NCI-H1436 (cell line): ENCODE measurements at regions not wholly inside any gene's neighbourhood (a gene's known extent, or its start where the extent isn't known, plus 50 kb on each side); places are given as distances from the start of the nearest gene placed in this dataset.

Source experiments
- DNase-seq: peaks from one replicate; lab custom pipeline; 2025; lab: John Stamatoyannopoulos, UW

GRCh38 chr1:30819244-30819571 is 61.6 kb upstream of the LAPTM5 start:
- DNase-seq, result no peak

- no peak for DNase-seq
These were observed 61.1 kb upstream of the LAPTM5 start for GRCh38 chr1:30818568-30819243.

- DNase-seq, result no peak
These were observed 60.0 kb upstream of the LAPTM5 start for GRCh38 chr1:30817548-30817947.

- DNase-seq, result no peak
These were observed 59.5 kb upstream of the LAPTM5 start for GRCh38 chr1:30817077-30817438.

GRCh38 chr1:30816211-30817076 is 58.9 kb upstream of the LAPTM5 start:
- no peak for DNase-seq

- DNase-seq, result no peak
These were observed 58.0 kb upstream of the LAPTM5 start for GRCh38 chr1:30815556-30815955.

- DNase-seq, result no peak
These were observed 56.7 kb upstream of the LAPTM5 start for GRCh38 chr1:30814292-30814691.

- no peak for DNase-seq
These were observed 54.5 kb upstream of the LAPTM5 start for GRCh38 chr1:30812076-30812475.

- DNase-seq, result no peak
These were observed 53.6 kb upstream of the LAPTM5 start for GRCh38 chr1:30811187-30811586.

GRCh38 chr1:30810416-30811080 is 53.0 kb upstream of the LAPTM5 start:
- no peak for DNase-seq

GRCh38 chr1:30809514-30810263 is 52.1 kb upstream of the LAPTM5 start:
- DNase-seq, result peak; percentile 17

GRCh38 chr1:30808067-30808662 is 50.6 kb upstream of the LAPTM5 start:
- no peak for DNase-seq

GRCh38 chr1:30807318-30808066 is 49.9 kb upstream of the LAPTM5 start:
- peak; percentile 98 for DNase-seq
